Amygdala (tissue), 56 donors: ENCODE measurements at regions not wholly inside any gene's neighbourhood (a gene's known extent, or its start where the extent isn't known, plus 50 kb on each side); places are given as distances from the start of the nearest gene placed in this dataset.
"Not testable (repeated sequence)": the region's sequence is repeated elsewhere in the genome, so short reads cannot be mapped to it uniquely, and the experiment has no call there.

Source experiments
- DNase-seq, 56 donors: peaks; one replicate each; lab custom pipeline; 2025; lab: John Stamatoyannopoulos, UW

GRCh38 chrX:122133478-122133877 is 1050.6 kb upstream of the GRIA3 start:
- DNase-seq: no peak

DNA sequence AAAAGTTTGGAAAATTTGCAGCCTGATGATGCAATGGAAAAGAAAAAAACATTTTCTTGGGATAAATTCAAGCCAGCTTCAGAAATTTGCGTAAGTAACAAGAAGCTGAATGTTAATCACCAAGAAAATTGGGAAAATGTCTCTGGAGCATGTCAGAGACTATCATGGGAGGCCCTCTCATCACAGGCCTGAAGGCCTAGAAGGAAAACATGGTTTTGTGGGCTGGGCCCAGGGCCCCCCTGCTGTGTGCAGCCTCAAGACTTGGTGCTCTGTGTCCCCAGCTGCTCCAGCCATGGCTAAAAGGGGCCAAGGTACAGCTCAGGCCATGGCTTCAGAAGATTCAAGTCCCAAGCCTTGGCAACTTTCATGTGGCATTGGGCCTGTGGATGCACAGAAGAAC is 1049.8 kb upstream of the GRIA3 start:
- no peak for DNase-seq

- DNase-seq: no peak
Observed at GRCh38 chrX:122135070-122135469, 1049.0 kb upstream of the GRIA3 start.

DNA sequence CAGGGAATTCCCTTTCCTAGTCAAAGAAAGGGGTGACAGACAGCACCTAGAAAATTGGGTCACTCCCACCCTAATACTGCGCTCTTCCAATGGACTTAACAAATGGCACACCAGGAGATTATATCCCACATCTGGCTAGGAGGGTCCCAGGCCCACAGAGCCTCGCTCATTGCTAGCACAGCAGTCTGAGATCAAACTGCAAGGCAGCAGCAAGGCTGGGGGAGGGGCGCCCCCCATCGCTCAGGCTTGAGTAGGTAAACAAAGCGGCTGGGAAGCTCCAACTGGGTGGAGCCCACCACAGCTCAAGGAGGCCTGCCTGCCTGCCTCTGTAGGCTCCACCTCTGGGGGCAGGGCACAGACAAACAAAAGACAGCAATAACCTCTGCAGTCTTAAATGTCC is 1043.9 kb upstream of the GRIA3 start:
- not testable (repeated sequence) for DNase-seq

DNA sequence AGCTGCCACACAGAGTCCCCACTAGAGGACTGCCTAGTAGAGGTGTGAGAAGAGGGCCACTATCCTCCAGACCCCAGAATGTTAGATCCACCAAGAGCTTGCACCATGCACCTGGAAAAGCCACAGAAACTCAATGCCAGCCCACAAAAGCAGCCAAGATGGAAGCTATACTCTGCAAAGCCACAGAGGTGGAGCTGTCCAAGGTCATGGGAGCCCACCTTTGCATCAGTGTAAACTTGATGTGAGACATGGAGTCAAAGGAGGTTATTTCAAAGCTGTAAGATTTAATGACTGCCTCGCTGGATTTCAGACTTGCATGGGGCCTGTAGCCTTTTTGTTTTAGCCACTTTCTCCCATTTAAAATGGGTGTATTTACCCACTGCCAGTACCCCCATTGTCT is 1030.1 kb upstream of the GRIA3 start:
- DNase-seq: no peak

DNA sequence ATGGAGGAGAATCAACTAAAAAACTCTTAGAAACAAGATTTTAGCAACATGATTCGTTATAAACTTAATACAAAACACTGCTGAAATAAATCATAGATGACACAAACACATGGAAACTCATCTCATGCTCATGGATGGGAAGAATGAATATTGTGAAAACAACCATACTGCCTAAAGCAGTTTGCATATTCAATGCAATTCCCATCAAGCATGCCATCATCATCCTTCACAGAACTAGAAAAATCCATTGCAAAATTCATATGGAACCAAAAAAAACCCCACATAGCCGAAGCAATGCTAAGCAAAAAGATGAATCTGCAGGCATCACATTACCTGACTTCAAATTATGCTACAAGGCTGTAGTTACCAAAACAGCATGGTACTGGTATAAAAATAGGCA is 1015.8 kb upstream of the GRIA3 start:
- DNase-seq: no peak

DNA sequence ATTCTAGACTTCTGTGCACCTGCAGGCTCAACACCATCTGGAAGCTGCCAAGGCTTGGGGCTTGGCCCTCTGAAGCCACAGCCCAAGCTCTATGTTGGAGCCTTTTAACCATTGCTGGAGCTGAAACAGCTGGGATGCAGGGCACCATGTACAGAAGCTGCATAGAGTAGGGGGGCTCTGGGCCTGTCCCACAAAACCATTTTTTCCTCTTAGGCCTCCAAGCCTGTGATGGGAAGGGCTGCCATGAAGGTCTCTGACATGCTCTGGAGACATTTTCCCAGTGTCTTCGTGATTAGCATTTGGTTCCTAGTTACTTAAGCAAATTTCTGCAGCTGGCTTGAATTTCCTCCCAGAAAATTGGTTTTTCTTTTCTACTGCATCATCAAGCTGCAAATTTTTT is 999.3 kb upstream of the GRIA3 start:
- DNase-seq: no peak

- no peak for DNase-seq
Observed at GRCh38 chrX:122187069-122187713, 996.9 kb upstream of the GRIA3 start.

GRCh38 chrX:122188751-122189150 is 995.3 kb upstream of the GRIA3 start:
- DNase-seq: no peak

DNA sequence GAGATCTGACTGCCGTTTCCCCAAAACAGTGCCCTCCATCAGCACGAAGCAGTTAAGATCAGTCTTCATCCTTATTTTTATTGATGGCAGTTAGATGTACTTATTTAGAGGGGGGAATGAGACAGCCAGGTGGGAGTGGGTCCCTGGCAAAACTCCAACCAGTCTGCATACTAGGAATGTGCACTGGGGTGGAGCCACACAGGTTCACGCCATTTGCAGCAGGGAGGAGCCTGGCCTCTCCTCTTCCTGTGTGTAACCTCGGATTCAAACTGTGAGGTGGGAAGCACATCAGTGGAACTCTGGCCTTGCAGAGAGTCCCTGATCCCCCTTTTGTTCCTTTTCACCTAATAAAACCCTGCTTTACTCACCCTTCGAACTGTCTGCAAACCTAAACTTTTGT is 987.7 kb upstream of the GRIA3 start:
- no peak for DNase-seq

DNA sequence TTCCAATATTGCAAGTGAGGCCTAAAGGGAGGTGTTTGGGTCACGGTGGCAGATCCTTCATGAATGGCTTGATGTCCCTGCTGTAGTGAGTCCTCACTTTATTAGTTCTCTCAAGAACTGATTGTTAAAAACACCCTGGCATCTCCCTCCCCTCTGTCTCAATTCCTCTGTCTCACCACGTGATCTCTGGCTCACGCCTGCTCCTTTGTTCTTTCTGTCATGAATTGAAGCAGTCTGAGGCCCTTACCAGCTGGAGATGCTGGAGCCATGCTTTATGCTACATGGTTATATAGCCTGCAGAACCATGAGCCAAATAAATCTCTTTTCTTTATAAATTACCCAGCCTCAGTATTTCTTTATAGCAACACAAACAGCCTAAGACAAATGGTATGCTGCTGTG is 980.7 kb upstream of the GRIA3 start:
- no peak for DNase-seq

- DNase-seq: no peak
Observed at GRCh38 chrX:122218666-122219065, 965.4 kb upstream of the GRIA3 start.

- no peak for DNase-seq
Observed at GRCh38 chrX:122219226-122219625, 964.9 kb upstream of the GRIA3 start.

- DNase-seq: no peak
Observed at GRCh38 chrX:122219735-122220134, 964.3 kb upstream of the GRIA3 start.

- DNase-seq: no peak
Observed at GRCh38 chrX:122220644-122221373, 963.3 kb upstream of the GRIA3 start.

GRCh38 chrX:122221810-122222209 is 962.3 kb upstream of the GRIA3 start:
- DNase-seq: not testable (repeated sequence)

DNA sequence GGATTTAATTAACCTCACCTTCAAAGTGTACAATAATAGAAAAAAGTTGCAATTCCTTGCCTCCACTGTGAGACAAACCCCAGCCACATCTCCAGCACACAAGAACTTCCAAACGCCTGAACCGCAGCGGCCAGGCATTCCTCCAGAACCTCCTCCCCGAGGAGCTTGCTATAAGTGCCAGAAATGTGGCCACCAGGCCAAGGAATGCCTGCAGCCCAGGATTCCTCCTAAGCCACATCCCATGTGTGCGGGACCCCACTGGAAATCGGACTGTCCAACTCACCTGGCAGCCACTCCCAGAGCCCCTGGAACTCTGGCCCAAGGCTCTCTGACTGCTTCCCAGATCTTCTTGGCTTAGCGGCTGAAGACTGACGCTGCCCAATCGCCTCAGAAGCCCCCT is 959.9 kb upstream of the GRIA3 start:
- DNase-seq: not testable (repeated sequence)

GRCh38 chrX:122238801-122239200 is 945.3 kb upstream of the GRIA3 start:
- DNase-seq: no peak

DNA sequence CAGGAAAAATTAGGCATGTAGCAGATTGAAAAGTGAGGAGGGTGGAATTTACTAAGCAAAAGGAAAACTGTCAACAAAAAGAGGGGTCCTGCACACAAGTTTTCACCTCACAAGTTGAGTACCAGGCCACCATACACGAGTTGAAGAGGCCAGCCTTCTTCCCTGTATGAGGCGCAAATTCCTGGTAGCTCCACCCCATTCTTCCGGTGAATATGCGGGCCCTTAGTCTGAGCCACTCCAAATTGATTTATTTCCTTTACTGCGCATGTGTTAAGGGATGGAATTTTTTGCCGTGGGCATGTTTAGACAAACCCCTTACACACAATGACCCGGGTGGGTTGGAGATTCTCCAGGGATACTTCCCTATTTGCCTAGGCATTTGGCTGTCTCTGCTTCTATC is 942.1 kb upstream of the GRIA3 start:
- no peak for DNase-seq

DNA sequence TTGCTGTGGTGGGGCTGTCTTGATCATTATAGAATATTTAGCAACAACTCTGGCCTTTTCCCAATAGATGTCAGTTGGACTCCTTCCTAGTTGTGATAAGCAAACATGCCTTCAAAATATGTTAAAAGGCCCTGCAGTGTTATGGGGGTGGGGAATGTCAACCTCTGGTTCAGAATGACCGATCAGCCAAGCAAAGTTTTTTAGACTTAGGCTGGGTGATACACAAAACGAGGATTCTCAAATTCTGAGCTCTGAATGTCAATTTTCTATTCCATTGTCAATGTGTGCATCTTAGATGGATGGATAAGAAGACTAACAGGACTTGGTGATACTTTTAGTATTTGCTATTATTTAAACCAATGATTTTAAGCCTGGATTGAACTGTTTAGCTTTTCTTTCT is 940.0 kb upstream of the GRIA3 start:
- no peak for DNase-seq

DNA sequence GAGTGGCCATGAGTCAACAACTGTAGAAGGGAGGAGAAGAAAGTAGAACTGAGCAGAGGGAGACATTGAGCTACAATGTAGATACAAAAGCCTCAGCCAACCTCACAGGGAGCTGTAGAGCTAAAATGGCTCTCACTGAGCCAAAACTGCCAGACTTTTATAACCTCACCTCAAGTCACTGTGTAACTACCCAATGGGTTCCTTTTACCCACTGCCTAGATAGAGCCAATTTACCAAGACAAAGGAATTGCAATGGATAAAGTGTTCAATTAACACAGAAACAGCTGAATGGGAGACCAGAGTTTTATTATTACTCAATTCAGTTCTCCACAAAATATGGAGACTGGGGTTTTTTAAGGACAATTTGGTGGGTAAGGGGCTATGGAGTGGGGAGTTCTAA is 938.9 kb upstream of the GRIA3 start:
- DNase-seq: no peak

DNA sequence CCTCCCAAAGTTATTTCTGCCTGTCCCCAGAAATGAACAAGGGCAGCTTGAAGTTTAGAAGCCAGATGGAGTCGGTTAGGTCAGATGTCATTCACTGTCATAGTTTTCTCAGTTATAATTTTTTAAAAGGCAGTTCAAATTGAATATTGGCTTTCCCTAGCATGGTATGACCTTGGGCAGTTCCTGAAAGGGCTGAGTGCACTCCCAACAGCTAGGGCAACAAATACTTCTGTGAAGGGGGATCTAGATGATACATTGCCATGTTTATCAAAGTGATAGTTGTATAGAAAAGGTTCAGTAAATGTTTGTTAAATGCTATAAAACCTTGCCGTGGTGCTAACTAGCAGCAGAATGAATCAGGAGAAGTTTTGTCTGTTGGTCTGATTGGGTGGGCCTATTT is 938.1 kb upstream of the GRIA3 start:
- no peak for DNase-seq

- no peak for DNase-seq
Observed at GRCh38 chrX:122246937-122247336, 937.1 kb upstream of the GRIA3 start.
